Stimulated activated naive CD8-positive, alpha-beta T cell treated with anti-CD3 and anti-CD28 coated beads, Interleukin-15, amount 100 ng/mL, for 72 hours (primary cell): ENCODE measurements at regions not wholly inside any gene's neighbourhood (a gene's known extent, or its start where the extent isn't known, plus 50 kb on each side); places are given as distances from the start of the nearest gene placed in this dataset.

Experiments used
- ATAC-seq: fragments of 150-1000 bp; cut with Tn5 transposase; 2 replicates; pipeline ENCODE4 v1.10.0; 2021; ENCODE audit warnings: mild to moderate bottlenecking, moderate library complexity
- DNase-seq, 2 donors: peaks; one replicate each; pipeline ENCODE4 v3.0.0; 2021 to 2022
- H3K27ac Mint-ChIP-seq, 2 donors: one replicate each; pipeline ENCODE4 v1.8.0; 2022; ENCODE audit warnings: mild to moderate bottlenecking in 2 of 2, mixed read lengths in 2 of 2, moderate library complexity in 2 of 2
- H3K27me3 Mint-ChIP-seq: one replicate; pipeline ENCODE4 v1.8.0; 2022; ENCODE audit warnings: mixed read lengths
- H3K4me1 Mint-ChIP-seq: one replicate; pipeline ENCODE4 v1.8.0; 2022; ENCODE audit warnings: mild to moderate bottlenecking, mixed read lengths
- H3K4me3 Mint-ChIP-seq, 2 donors: one replicate each; pipeline ENCODE4 v1.8.0; 2022; ENCODE audit warnings: mild to moderate bottlenecking in 2 of 2, mixed read lengths in 2 of 2, moderate library complexity in 1 of 2
- H3K9me3 Mint-ChIP-seq, 2 donors: one replicate each; pipeline ENCODE4 v1.8.0; 2022; ENCODE audit warnings: mixed read lengths in 2 of 2

- DNase-seq (no peak), ATAC-seq (no peak)
- peaks cover 3 to 5% of the 10 kb centered on the region in 2 donors for H3K9me3 Mint-ChIP-seq
- no peaks in the 10 kb centered on the region for H3K27me3 Mint-ChIP-seq
- H3K4me1 Mint-ChIP-seq: no peaks in the 10 kb centered on the region
- no peak overlapping the region for H3K4me3 Mint-ChIP-seq
- H3K27ac Mint-ChIP-seq: no peak overlapping the region
Measured at GRCh38 chr2:57941816-57942215, 104.8 kb upstream of the VRK2 start.

- Mint-ChIP-seq H3K27me3 (no peaks in the 10 kb centered on the region), H3K4me3 (no peak overlapping the region), H3K27ac (no peak overlapping the region), H3K9me3 (peaks cover 0 to 5% of the 10 kb centered on the region in 2 donors), H3K4me1 (no peaks in the 10 kb centered on the region)
- DNase-seq (no peak), ATAC-seq (no peak)
Measured at GRCh38 chr2:57943315-57943714, 103.3 kb upstream of the VRK2 start.

GRCh38 chr2:57947398-57947797, 99.2 kb upstream of the VRK2 start:
- ATAC-seq: no peak
- no peaks in the 10 kb centered on the region for H3K4me1 Mint-ChIP-seq
- no peak for DNase-seq

GRCh38 chr2:57954020-57954419, 92.6 kb upstream of the VRK2 start:
- no peak overlapping the region for H3K4me3 Mint-ChIP-seq
- no peaks in the 10 kb centered on the region for H3K4me1 Mint-ChIP-seq
- DNase-seq (no peak), ATAC-seq (no peak)
- no peaks in the 10 kb centered on the region for H3K27me3 Mint-ChIP-seq
- H3K27ac Mint-ChIP-seq: no peak overlapping the region
- no peaks in the 10 kb centered on the region for H3K9me3 Mint-ChIP-seq

More at GRCh38 chr2:57947398-57947797, 99.2 kb upstream of the VRK2 start:
- H3K27ac Mint-ChIP-seq: no peak overlapping the region
- H3K4me3 Mint-ChIP-seq: no peak overlapping the region
- H3K9me3 Mint-ChIP-seq: no peaks in the 10 kb centered on the region
- H3K27me3 Mint-ChIP-seq: no peaks in the 10 kb centered on the region

- DNase-seq (no peak), ATAC-seq (no peak)
- Mint-ChIP-seq H3K4me3 (no peak overlapping the region), H3K4me1 (no peaks in the 10 kb centered on the region), H3K27ac (no peak overlapping the region), H3K27me3 (no peaks in the 10 kb centered on the region), H3K9me3 (no peaks in the 10 kb centered on the region)
Measured at GRCh38 chr2:57957238-57957637, 89.4 kb upstream of the VRK2 start.

GRCh38 chr2:57959390-57959789, 87.2 kb upstream of the VRK2 start:
- Mint-ChIP-seq H3K27me3 (no peaks in the 10 kb centered on the region), H3K4me1 (no peaks in the 10 kb centered on the region), H3K4me3 (no peak overlapping the region), H3K9me3 (no peaks in the 10 kb centered on the region), H3K27ac (no peak overlapping the region)
- no peak for ATAC-seq
- DNase-seq: no peak

- Mint-ChIP-seq H3K27me3 (no peaks in the 10 kb centered on the region), H3K9me3 (no peaks in the 10 kb centered on the region), H3K27ac (no peak overlapping the region), H3K4me1 (no peaks in the 10 kb centered on the region), H3K4me3 (no peak overlapping the region)
- ATAC-seq (no peak), DNase-seq (no peak)
Measured at GRCh38 chr2:57962861-57963260, 83.7 kb upstream of the VRK2 start.

- H3K9me3 Mint-ChIP-seq: no peaks in the 10 kb centered on the region
- H3K27ac Mint-ChIP-seq: no peak overlapping the region
- no peaks in the 10 kb centered on the region for H3K27me3 Mint-ChIP-seq
- no peaks in the 10 kb centered on the region for H3K4me1 Mint-ChIP-seq
- no peak for ATAC-seq
- no peak for DNase-seq
- H3K4me3 Mint-ChIP-seq: no peak overlapping the region
Measured at GRCh38 chr2:57965219-57965618, 81.4 kb upstream of the VRK2 start.

- no peaks in the 10 kb centered on the region for H3K27me3 Mint-ChIP-seq
- ATAC-seq: no peak
- no peaks in the 10 kb centered on the region for H3K4me1 Mint-ChIP-seq
- H3K27ac Mint-ChIP-seq: no peak overlapping the region
- DNase-seq: no peak
- no peaks in the 10 kb centered on the region for H3K9me3 Mint-ChIP-seq
- no peak overlapping the region for H3K4me3 Mint-ChIP-seq
Measured at GRCh38 chr2:57965961-57966360, 80.6 kb upstream of the VRK2 start.

GRCh38 chr2:57973621-57974186, 72.9 kb upstream of the VRK2 start:
- no peaks in the 10 kb centered on the region for H3K4me1 Mint-ChIP-seq
- H3K27me3 Mint-ChIP-seq: no peaks in the 10 kb centered on the region
- no peak overlapping the region for H3K4me3 Mint-ChIP-seq
- no peak for ATAC-seq
- no peaks in the 10 kb centered on the region for H3K9me3 Mint-ChIP-seq
- no peak overlapping the region for H3K27ac Mint-ChIP-seq
- no peak for DNase-seq

- Mint-ChIP-seq H3K27me3 (no peaks in the 10 kb centered on the region), H3K9me3 (no peaks in the 10 kb centered on the region)
- no peak for DNase-seq
Measured at GRCh38 chr2:57979158-57979557, 67.4 kb upstream of the VRK2 start.

GRCh38 chr2:57981083-57981768, 65.4 kb upstream of the VRK2 start:
- H3K27me3 Mint-ChIP-seq: no peaks in the 10 kb centered on the region
- H3K27ac Mint-ChIP-seq: no peak overlapping the region
- DNase-seq (no peak), ATAC-seq (no peak)
- H3K9me3 Mint-ChIP-seq: no peaks in the 10 kb centered on the region
- no peak overlapping the region for H3K4me3 Mint-ChIP-seq
- no peaks in the 10 kb centered on the region for H3K4me1 Mint-ChIP-seq

More at GRCh38 chr2:57979158-57979557, 67.4 kb upstream of the VRK2 start:
- Mint-ChIP-seq H3K4me3 (no peak overlapping the region), H3K4me1 (no peaks in the 10 kb centered on the region), H3K27ac (no peak overlapping the region)
- ATAC-seq: no peak

GRCh38 chr2:57987835-57988573, 58.6 kb upstream of the VRK2 start:
- H3K9me3 Mint-ChIP-seq: no peaks in the 10 kb centered on the region
- no peak overlapping the region for H3K27ac Mint-ChIP-seq
- H3K27me3 Mint-ChIP-seq: no peaks in the 10 kb centered on the region
- no peaks in the 10 kb centered on the region for H3K4me1 Mint-ChIP-seq
- ATAC-seq (no peak), DNase-seq (no peak)
- no peak overlapping the region for H3K4me3 Mint-ChIP-seq

GRCh38 chr2:57990118-57990725, 56.4 kb upstream of the VRK2 start:
- ATAC-seq (no peak), DNase-seq (no peak)
- no peak overlapping the region for H3K27ac Mint-ChIP-seq
- H3K4me3 Mint-ChIP-seq: no peak overlapping the region
- H3K27me3 Mint-ChIP-seq: no peaks in the 10 kb centered on the region
- H3K9me3 Mint-ChIP-seq: no peaks in the 10 kb centered on the region
- no peaks in the 10 kb centered on the region for H3K4me1 Mint-ChIP-seq
